IPS-NIHi11 (cell line): ENCODE measurements at regions not wholly inside any gene's neighbourhood (a gene's known extent, or its start where the extent isn't known, plus 50 kb on each side); places are given as distances from the start of the nearest gene placed in this dataset.

Source experiments
- DNase-seq: peaks from one replicate; pipeline ENCODE4 v3.0.0; 2012; ENCODE audit warnings: mixed read lengths, low spot score

DNA sequence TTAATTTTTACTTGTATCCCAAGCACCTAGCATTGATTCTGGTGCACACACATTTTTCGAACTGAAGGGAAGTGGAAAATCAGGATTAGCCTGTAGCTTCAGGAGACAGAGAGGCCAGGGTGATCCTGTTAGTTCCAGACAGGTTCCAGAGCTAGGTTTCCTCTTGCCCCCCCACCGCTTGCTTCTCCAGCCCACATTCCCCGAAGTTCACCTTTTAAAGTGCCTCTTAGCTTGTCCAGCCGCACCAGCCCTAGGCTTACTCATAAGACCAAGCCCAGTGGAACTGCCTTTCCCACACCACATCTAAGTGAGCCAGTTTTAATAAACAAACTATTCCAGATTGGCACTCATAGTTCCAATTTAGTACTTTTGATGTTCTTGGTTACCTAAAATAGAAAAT is 898.6 kb upstream of the KLHL29 start:
- DNase-seq = no peak

DNA sequence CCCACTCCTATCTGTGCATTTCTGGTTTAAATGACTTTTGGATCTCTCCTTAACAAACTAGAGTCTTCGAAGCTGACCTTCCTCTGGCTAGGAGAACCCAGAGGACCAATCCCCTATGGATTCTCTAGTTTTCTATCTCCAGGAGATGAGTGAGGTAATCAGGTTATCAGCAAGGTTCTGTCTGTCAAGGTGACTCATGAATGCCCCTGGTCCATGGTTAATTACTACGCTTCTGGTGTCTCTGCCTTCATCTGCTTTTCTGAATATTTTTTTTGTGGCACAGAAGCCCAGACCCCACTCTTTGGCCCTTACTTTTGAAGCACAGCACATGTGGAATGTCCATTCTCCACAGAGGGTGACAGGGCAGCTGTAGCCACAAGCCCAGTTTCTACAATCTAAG is 897.9 kb upstream of the KLHL29 start:
- DNase-seq = no peak

DNA sequence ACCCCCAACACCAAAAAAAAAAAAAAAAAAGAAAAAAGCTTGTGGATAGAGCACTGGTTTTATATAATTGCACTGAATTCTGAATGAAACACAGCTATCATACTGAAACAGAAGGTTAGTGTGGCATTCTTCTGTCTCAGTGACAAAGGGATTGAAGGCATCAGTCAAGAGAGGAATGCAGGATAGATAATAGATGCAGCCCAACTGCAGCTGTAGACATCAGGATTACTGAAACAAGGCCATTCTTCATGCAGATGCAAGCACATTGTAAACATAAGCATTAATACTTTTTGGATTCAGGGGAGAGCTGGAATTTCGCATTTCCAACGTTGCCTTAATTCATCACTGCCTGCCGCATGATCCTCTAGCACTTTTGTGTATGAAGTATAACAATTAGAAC is 897.4 kb upstream of the KLHL29 start:
- DNase-seq = no peak

DNA sequence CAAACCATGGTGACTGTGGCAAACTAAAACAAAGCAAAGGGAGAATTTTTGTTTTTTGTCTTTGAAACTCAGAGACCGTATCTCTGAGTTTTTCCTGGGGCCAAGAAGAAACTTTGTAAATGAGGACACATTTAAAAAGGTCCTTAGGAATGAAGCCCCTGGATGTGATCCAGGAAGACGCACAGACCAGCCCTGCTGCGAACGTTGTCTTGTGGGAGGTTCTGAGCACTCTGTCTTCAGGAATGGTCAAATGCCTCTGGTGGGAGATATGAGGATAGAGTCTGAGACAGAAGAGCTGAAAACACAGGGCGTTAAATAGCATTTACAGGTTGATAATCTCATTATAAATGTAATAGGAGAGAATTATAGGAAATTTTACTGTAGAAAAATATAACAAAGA is 893.5 kb upstream of the KLHL29 start:
- no peak for DNase-seq

DNA sequence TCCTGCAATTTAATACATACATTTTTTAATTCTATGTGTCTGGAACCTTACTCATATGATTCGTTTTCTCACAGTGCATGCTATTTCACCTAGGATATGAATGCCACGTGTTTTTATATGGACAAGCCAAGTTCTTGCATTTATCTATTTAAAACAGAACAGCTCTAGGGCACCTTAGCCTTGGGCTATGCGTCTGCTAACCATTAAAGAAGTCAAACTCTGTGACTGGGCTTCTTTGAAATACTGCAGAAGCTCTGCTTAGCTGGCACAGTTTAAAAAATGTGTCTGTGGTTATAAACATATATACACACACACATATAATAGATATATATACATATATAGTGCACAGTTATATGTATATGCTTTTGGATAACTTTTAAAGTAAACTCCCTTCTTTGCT is 890.8 kb upstream of the KLHL29 start:
- DNase-seq = no peak

DNA sequence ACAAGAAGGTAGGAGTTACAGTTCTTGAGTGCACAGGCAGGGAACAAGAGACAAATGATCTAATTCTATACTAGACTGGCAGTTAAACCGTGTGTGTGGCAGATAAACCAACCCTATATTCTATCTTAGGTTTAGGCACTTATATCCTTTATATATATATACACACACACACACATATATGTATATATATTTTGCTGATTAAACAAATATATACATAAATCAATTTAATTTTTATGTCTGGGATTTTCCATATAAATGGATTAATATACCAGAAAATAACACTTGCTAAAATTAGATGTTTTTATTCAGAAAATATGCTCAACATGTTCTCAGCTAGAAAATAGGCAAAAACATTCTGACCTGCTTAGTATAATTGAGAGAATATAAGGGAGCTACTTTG is 887.9 kb upstream of the KLHL29 start:
- no peak for DNase-seq

DNA sequence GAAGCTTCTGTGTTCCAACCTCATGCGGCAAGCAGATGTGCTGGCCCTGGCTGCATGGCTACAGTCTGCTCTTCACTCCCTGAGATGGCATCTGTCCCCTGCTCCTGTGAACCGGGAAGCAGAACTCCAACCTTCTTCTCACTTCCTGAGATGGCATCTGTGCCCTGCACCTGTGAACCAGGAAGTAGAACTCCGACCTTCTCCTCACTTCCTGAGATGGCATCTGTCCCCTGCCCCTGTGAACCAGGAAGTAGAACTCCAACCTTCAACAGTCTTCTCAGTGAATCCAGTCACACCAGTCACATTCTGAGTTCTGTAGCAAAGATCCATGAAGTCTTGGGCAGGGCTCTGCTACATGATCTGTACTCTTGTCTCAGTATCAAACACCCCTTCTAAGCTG is 887.2 kb upstream of the KLHL29 start:
- DNase-seq = no peak

DNA sequence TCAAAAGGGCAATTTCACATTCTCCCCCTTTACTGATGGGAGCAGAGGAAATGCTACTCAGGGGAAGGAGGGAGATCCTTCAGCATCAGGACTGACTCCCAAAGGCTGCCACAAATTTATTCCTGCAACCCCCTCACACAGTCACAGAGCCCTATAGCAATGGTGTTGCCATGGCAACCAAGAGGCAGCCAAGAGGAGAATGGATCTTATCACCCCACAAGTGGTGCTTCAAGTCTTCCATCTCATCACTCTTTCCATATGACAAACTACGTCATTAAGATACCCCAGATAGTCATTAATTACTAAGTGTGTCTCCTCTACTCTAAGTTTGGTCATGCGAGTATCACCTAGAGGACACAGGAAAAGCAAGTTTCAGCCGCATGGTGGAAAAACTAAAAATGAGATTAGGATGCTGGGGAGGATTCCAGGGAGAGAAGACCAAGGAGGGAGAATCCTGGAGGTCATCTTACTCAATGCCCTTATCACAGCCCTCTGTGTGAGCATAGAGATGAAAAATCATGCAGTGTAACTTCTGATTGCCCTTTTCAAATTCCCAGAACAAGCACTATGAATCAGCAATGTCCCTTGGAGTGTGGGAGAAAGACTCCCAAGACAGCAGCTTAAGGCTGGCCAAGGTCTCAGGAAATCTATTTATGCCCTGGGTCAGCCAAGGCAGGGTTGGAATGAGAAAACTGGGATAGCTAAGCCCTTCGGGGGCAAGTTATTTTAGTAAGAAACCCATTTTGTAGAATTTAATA is 885.7 kb upstream of the KLHL29 start:
- no peak for DNase-seq

DNA sequence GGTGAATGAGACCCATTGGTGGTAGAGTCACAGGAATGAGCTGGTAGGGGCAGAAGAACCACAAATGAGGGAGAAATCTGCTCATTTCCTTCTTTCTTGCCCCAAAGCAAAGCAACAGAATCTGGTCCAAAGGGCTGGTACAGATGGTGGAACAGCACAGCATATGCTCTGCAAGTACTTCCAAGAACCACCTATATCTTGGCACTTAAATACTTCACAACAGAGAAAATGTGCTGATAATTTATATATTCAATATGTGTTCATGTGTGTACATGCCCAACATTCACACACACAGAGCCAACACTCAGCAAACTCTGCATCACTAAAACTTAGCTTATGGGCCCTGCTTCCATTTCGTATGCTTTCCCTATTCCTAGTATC is 884.4 kb upstream of the KLHL29 start:
- DNase-seq = no peak

DNA sequence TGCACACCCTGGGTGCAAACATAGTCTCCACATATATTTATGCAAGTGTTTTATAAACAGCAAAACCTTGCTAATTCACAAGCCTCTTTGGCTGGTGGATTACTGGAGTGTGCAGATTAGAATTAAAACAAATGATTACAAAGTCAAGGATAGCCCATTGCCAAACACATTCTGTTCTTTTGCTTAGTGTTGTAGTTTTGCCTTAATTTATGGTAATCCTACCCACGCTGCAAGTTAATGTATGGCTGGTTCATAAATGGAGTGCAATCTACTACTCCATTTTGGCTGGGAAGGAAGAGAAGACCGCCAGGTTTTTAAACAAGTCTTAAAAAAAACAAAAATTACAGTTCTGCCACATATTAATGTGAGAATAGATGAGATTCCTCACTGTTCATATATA is 883.1 kb upstream of the KLHL29 start:
- DNase-seq = no peak

DNA sequence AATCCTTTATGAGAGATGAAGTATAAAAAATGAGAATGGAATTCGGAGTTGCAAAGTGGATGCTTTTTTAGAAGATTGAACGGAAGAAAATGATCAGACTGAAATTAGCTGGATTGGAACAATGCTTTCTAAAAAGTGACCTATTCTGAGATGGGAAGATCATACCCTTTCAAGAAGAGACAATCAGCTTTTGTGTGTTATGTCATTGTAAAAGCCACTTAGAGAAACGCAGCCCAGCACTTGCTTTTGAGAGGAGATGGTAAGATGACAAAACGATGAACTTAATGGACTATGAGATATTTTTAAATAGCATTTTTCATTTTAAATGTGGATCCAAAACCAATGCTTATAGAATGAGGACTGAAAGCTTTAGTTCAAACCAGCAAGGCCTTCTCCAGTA is 871.4 kb upstream of the KLHL29 start:
- no peak for DNase-seq

DNA sequence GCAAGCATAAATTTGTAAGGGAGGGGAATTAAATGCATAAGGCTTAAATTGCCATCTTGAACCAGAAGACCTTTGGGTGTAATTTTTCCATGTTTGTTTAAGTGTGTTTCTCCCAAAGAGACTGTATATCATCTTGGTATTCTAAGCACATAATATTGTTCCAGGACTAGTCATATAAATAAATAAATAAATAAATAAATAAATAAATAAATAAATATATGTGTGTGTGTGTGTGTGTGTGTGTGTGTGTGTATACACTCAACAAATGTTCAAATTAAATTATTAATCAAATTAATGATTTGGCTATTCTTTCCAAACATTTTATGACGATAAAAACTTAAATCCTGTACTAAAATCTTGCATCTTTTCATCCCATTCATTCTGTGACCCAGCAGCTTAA is 867.8 kb upstream of the KLHL29 start:
- no peak for DNase-seq

DNA sequence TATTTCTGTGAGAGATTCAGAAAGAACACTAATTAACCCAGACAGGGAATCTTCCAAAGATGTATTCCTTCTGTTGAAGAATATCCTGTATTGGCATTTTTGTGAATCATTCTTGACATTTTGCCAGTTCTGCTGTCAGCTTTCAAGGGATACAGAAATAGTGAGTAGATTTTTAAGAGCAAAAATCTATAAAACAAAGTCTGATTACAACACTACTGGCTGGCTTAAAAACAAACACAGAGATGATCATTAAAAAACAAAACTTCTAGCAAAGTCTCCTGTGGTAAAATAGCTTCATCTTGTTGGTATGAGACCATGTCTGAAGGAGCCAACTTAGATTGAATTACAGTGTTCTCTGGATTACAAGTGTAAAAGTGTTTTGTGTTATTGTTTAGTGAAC is 866.3 kb upstream of the KLHL29 start:
- DNase-seq = no peak

DNA sequence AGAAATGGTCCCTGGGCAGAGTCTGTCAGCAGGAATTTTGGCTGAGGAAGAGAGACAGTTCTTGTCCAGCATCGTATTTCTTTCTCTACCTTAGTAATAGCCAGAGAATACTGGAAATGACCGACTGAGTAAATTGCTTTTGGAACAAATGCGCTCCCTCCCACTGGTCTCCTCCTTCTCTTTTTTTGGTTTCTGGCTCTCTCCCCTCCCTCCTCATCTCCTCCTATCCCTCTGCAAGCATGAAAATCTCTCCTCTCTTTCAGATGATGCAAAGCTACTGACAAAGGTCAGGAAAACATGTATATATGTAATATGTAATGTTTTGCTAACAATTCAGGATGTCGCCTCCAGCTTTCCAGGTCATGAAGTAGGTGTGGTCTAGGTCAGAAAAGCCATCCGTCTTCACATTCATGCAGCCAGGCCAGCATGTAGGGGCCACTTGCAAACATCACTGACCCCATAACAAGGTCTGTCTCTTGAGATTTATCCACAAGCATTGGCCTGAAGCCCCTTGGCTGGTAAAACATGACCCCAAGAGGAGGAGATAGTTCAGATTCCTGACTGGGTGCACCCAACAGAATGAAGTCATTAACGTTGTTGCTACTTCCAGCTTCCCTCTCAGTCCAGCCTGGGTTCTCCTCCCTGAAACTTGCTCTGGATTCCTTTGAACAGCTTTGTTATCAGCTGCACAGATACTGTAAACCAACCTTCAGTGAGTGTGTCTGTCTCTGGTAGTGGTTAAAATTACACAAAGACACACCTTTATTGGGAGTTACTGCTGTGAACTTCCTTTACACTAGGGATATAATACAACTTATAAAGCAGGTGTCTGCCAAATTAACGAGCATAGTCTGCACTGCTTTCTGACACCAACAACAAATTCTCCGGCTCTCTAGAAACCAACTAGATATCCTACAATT is 864.4 kb upstream of the KLHL29 start:
- no peak for DNase-seq

DNA sequence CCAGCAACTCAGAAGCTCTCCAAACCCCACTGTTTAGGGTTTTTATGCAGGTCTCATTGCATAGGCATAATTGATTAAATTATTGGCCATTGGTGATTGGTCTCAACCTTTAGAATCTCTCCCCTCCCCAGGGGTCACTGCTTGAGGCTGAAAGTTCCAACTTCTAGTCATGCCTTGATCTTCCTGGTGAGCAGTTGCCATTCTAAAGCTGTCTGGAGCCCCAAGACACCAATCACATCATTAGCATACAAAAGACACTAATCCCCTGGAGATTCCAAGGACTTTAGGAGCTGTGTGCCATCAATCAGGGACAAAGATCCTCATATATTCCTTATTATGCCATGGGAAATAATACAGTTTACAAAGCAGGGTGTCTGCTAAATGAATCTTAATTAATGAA is 863.4 kb upstream of the KLHL29 start:
- DNase-seq = no peak

DNA sequence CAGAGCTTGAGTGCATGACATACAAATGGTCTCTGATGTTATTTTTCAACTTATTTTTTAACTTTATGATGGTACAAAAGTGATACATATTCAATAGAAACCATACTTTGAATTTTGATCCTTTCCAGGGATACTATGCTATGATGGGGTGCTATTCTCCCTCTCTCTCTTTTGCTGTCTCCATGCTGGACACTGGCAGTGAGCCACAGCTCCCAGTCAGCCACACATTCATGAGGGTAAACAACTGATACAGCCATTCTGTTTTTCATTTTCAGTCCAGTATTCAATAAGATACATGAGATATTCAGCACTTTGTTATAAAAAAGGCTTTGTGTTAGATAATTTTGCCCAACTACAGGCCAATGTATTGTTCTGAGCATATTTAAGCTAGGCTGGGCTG is 859.3 kb upstream of the KLHL29 start:
- DNase-seq = no peak

DNA sequence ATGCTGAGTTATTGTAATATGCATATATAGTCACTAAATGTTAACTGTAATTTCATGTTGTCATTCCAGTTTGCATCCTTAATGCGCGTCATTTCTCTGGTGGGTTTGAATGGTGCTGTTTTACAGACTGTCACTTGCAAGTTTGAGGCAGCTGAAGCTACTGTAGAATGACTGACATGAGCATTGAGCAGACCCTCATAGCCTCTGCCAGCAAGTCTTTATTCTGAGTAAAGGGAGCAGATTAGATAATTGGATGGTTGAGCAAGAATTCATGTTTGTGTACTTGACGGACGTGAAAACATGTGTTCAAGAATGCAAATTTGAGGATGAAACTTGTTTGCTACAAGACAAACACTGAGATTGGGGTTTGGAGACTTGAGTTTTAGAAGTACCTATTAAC is 854.8 kb upstream of the KLHL29 start:
- DNase-seq = no peak

DNA sequence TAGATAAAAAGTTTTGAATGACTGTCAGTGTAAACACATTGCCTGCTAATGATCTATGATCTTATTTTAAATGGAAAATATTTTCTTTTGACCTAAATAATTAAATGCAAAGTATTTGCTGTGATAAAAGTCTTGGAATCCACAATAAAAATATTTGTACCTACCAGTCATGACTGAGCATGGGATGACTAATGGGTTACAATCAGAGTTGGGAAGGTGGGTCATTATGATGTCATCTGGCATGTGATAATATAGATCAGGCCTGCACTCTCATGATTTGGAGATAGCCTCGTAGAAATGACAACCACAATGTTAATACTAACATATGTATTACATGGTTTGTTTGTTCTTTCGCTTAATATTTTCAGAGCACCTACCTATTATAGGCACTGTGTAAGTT is 848.8 kb upstream of the KLHL29 start:
- DNase-seq = no peak

DNA sequence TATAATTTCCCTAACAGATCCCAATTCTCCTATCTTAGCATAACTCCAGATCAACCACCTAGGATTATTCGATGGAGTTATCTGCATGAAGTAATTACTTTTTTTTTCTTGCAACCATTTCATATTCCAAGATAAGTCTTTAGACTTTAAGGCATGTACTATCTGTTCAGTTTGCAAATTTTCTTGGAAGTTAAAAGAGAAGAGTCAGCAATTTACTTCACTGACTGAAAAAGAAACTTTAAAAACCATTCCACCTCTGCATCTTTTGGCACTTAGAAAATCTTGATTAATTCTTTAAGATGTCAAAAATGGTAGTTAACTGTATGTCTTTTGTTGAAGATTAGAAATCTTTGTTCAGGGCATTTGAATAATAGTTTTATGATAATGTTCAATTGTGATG is 830.5 kb upstream of the KLHL29 start:
- DNase-seq = no peak

DNA sequence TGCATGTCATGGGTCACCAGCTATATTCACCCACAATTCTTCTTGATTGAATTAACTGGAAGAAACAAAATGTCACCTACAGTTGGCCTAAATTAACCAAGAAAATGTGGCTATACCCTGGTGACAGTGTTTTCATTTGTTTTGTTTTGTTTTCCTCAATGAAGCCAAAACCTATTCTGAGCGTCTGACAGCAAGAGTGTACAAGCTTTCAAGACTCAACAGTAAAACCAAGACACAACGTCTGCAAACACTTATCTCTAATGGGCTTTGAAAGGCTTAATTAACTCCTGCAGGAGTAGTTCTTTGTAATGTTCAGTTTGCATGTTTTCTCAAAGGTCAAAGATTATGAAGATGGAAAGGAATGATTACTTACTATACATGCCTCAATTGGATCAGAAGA is 827.6 kb upstream of the KLHL29 start:
- no peak for DNase-seq

DNA sequence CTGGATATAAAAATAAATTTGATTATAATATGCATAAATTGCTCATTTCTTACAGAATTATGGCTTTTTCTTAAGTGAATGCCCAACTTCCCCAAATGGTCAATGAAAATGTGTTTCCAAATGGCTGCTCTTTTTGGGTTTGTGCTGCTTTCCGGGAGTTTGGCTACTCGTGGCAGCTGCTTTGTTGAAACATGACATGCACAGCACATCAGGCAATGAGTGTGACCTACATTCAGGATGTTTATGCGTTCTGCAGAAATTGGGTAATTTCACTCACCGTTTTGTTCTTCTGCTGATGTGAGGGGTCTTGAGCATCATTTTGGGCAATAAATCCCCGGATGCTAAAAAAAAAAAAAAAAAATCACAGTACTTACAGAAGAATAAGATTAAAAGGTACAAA is 825.0 kb upstream of the KLHL29 start:
- DNase-seq = no peak

DNA sequence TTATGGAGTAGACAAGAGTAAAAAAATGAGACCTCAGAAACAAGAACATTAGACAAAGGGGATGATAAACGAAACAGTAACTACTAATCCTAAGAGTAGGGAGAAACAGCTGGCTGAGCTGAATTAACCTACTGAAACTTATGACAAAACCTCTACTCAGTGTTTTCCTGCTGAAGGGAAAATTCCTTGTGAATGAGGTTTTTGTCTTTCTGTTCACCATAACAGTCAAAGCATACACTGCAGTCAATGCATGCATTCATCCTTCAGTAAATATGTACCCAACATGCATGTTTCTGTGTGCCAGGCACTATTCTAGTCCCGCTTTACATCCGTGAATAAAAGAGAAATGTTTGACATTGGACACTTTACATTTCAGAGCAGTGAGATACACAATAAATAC is 805.6 kb upstream of the KLHL29 start:
- DNase-seq = no peak

DNA sequence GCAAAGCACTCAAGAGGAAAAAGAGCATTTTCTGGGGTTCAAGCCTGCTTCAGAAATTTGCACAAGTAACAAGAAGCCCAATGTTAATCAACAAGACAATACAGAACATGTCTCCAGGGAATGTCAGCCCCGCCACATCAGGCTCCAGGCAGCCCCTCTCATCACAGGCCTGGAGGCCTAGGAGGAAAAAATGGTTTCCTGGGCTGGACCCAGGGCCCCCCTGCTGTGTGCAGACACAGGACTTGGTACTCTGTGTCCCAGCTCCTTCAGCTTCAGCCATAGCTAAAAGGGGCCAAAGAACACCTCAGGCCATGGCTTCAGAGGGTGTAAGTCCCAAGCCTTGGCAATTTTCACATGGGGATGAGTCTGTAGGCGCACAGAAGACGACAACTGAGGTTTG is 802.9 kb upstream of the KLHL29 start:
- no peak for DNase-seq

DNA sequence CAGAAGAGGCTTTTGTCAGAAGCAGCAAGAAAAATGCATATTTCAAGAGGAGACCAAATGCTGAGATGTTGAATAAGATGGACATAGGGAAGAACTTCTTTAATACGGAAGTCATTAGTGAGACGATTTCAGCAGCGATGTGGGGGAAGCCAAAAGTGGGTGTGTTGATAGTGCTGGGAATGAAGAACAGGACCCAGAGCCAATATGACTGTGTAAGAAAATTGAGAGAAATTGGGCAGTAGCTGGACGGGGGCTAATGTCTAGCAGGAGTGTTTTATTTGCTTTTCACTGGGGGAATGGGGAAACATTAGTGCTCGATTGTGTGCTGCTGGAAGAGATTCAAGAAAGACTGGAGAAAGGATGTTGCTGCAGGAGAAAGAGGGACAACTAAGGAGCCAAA is 788.7 kb upstream of the KLHL29 start:
- DNase-seq = no peak
